GM19238 (cell line): ENCODE measurements at regions not wholly inside any gene's neighbourhood (a gene's known extent, or its start where the extent isn't known, plus 50 kb on each side); places are given as distances from the start of the nearest gene placed in this dataset.

Experiments
- DNase-seq: peaks from one replicate; pipeline ENCODE4 v3.0.0; 2011; ENCODE audit warnings: low spot score; ENCODE audit not compliant: insufficient read length

DNA sequence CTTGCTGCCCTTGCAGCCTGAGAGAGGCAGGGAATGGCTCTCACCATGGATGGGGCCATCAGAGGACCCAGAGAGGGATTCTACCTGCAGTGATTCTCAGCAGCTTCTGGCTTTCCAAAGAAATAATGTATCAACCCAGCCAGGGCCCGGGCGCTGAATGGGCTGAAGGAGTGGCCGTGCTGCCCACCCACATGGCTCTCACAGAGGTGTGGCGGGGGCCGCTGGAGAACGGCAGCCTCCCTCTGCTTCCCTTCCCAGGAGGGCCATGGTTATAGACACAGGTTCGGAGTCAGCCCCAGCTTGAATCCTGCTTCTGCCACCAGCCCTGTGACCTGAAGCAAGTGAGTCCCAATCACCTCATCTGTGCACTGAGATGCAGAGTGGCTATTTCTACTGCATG is 82.7 kb downstream of the THAP12 start:
- no peak for DNase-seq

DNA sequence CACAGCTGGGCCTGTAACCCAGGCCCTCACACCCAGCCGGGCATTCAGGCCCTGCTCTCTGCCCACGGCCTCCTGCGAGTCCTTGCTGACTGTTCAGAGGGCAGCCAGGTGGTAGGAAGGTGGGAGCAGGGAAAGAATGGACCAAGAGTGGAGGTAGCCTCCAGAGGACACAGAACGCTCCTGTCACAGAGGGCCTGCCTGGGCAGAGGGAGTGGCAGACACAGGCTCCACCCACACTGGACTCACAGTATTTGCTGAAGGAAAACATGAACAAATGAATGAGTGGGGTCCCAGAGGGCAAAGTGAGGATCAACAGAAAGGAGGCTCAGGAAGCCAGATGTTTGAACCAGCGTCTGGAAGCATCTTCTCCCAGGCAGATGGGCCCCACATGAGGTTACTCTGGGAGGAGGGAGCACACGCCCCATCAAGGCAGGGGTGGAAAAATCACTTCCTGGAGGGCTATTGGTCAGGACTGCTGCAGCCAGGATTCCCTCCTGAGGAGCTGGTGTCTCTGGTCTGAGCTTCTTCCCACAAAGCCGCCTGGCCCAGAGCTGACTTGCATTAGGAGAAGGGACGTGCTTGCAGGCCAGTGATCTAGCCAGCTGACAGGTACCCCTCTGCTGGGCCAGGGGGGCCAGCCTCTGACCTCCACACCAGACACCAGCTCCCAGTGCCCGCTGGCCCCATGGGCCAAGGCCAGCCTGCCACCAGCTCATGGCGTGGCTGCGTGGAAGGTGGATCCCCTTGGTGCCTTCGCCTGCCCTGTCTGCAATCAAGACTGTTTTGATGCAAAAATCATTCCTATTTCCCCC is 84.0 kb downstream of the THAP12 start:
- DNase-seq = no peak

DNA sequence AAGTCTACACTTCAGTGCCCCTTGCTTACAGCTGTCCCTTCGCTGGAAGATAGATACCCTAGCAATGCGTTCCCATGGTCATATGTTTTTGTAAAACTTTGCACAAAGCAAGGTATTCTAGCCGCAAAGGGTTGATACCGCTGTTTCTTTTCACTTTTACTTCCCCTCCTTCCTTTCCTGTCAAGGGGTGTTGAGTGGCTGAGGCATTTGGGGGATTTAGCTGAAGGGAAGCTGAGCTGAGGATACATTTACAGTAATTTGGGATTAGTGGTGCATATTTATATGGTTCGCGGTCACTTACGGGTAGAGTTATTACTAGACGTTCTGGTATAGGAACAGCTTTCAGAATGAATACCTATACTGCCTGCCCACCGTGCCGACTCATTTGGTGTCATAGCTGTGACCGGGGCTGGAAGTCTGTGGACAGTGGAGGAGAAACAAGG is 86.9 kb upstream of the WNT11 start:
- DNase-seq = peak; percentile 51

DNA sequence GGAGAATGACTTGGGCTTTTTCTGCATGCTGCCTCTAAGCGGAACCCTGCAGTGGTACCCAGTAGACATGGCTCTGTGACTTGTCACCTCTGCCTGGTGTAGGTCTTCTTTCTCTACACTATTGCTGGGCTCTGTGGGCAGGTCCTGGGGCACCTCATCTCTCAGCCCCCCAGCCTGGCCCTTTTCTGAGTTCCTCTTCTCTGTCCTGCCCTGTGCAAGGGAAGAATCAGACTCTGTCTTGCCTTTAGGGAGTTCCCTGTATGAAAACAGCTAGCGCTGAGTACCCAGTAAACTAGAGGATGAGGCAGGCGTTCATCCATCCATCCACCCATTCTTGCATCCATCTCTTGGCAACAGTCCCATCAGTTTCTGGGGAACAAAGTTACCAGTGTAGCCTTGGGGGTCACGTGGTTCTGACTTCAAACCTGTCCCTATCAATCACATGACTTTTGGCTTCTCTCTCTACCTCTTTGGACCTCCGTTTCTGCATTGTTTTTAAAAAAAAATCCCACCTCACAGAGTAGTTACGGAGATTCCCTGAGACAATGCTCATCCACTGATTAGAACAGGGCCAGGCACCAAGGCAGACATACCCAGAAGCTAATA is 86.4 kb upstream of the WNT11 start:
- no peak for DNase-seq

DNA sequence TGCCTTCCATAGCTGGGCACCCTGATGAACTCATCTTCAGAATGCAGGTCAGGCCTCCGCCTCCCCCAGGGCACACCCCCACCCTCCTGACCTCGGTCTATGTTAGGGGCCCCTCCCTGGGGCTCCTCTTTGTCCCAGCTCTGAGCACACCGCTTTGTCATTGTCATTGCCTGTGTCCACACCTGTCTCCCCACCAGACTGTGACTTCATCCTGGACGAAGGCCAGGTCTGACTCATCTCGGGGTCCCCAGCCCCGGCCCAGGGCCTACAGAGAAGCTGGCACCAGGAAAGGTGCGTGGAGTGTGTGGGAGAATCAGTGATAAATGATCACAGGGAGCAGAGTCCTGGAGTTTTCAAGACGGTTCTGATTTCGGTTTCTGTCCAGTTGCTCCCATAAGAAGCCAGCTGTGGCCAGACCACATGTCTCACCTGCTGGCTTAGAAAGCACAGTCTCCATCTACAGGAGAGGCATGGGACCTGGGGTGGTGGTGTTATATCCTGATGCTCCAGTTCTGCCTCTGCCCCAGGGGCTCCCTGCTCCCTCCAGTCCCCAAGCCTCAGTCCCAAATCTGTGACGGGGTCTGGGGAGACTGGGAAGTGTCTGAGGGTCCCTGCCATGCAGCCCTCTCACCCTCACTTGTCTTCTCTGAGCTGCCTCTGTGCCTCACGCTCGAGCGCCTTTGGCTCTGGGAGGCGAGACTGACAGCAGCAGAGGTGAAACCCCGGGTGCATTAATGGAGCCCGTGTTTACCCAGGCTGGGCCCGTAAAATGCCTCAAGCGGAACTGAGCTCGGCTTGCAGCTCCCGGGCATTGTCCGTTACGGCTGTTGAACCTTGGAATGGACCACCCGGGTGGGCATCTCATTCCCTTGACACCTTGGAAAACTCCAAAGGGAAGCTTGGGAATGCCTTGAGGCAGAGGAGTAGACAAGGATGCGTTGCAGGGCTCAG is 85.5 kb upstream of the WNT11 start:
- DNase-seq = no peak

DNA sequence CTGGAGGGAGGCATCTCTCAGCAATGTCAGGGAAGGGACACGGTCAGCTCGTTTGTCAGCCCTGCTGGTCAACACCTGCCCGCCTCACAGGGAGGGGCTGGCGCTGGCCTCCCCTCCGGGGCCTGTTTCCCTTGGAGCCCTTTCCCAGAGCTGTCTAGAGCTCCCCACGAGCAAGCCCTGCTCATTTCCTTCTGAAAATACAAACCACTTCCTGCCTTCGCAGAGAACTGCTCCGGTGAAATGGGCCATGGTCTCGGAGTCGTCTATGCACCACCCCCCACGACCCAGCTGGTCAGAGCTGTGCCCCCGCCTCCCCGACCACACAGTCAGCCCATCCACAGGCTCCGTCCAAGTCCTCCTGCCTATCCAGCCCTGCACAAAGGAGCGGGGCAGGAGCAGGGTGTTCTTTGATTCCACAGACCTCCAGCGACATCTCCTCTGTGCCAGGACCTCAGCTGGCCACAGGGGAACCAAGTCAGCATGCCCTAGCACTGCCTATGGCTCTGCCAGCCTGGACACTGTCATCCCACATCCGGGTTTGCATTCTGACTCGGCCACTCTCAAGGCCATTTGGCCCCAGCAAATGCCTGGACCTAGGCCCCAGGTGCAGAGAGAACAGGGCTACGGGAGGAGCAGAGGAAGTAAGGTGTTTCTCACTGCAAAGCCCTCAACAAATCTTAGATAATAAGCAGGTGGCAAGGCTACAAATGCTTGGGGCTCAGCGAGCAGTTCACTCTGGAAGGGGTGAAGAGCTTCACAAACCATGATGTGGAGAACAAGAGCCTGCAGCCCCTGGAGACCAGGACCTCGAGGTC is 82.1 kb upstream of the WNT11 start:
- DNase-seq = no peak

DNA sequence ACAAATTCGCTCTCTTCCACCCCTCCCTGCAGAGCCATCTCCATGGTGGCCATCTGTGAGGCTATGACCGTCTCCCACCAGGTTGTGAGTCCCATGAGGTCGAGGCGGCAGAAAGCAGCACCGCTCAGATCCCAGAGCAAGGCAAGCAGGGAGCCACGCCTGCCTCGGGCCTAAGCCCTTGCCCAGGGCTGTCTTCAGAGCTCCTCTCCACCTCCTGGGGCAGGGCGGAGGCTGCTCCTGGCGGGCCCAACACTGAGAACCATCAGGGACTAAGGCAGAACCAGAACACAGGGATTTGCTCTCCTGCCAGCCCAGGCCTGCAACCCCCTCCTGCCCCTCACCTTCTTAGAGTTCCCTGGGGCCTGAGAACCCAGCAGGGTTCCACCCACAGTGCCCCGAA is 80.9 kb upstream of the WNT11 start:
- no peak for DNase-seq

DNA sequence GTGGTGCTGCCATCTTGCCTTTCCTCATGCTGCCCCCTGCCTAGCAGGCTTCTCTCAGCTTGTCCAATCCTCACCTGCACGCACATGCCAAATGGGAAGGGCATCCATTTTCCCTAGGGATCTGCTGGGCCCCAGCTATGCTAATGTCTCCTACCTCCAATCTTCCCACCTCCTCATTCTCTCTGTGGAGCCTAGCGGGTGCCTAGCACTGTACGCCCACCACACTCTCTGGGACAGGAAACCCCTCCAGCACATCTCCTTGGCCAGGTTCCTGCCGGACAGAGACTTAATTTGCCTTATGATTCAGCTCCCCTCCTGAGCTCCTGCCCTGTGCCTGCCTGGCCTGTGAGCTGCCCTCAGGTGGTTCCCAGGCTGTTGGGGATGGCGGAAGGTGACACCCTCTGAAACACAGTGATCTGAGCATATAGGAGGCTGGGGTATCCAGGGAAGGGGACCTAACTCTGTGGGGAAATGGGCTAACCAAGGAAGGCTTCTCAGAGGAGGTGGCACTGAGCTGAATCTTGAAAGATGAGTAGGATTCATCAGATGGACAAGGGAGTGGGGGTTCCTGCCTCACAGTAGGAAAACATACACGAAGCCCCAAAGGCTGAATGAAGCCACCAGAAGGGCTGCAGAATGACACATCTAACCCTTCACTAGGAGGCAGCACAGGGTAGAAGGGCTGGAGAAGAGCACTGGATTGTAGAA is 79.2 kb upstream of the WNT11 start:
- no peak for DNase-seq

DNA sequence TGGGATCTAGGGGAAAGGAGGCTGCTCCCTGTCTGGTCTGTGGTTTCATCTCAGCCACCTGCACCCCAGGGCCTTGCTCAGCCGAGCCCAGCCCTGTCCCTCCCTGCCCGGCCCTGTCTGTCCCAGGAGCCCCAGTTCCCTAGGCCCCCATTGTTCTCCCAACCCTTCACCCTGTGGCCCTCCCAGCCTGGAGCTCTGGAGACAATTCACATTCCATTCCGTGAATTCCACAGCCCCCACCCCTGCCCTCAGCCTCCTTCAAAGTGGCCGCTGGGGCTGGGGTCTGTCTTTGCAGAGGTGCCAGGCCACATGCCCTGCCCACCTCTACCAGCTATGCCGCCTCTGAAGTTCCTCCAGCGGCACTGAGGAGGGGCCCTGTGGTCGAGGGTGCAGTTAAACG is 77.9 kb upstream of the WNT11 start:
- no peak for DNase-seq

DNA sequence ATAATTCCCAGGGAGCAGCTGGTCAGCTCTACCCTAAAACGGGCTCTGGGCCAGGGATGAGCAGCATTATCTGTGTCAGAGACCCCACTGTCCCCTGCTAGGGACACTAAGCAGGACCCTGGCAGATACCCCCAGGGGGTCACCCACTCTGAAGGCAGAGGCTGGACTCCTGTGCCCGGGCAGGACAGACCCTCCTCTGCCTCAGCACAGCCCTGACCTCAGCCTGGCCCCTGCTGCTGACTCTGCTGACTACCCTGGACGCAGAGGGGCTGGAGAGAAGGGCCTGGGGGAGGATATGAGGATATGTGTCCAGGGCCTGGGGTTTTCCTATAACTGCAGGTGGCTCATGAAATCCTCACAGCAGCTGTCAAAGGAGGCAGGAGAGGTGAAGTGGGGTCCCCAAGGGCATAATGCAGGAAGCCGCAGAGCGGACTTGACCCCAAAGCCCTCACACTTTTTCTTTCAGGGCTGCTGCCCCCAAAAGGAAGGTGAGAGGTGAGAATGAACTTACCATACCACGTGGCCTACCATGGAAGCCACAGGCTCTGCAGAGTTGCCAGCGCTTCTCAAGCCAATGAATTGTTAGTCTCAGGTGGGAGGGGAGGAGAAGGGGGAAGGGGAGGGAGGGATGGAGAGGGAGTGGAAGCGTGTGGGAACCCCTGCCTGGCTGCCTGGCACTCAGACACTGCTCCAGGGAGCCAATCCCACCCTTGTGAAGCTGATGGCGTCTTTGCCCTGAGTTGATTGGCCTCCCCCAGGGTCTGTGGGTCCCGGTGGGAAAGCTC is 76.7 kb upstream of the WNT11 start:
- no peak for DNase-seq

DNA sequence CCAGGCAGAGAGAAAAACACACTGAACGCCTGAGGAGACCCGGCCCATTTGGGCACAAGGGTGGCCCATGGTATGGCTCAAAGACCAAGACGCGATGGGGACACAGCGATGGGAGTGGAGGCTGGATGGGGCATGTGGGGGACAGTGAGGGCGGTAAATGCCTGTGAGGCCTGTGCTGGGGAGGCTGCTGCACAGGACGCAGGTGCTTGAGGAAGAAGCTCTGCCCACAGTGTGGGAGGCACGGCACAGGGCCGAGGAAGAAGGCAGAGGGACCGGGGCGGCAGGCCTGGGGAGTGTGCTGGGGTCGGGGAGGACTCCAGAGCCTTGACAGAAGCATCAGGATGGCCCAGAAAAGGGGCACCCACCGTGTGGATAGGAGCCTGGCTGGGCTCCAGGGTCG is 75.9 kb upstream of the WNT11 start:
- no peak for DNase-seq

DNA sequence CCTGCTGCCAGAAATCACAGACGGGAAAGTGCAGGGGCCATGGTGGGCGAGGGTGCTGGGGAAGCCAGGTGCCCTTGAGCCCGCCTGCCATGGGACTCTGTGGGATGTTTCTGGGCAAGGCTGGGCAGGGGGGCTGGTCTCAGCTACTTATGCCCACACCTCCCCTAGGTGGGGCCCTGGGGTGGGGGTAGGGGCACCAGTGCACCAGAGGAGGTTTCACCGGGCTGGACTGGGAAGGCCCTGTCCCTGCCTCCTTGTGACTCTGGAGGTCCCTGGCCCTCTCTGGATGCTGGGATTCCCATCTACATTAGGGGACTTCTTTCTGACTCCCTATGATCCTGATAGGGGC is 75.2 kb upstream of the WNT11 start:
- DNase-seq = no peak

DNA sequence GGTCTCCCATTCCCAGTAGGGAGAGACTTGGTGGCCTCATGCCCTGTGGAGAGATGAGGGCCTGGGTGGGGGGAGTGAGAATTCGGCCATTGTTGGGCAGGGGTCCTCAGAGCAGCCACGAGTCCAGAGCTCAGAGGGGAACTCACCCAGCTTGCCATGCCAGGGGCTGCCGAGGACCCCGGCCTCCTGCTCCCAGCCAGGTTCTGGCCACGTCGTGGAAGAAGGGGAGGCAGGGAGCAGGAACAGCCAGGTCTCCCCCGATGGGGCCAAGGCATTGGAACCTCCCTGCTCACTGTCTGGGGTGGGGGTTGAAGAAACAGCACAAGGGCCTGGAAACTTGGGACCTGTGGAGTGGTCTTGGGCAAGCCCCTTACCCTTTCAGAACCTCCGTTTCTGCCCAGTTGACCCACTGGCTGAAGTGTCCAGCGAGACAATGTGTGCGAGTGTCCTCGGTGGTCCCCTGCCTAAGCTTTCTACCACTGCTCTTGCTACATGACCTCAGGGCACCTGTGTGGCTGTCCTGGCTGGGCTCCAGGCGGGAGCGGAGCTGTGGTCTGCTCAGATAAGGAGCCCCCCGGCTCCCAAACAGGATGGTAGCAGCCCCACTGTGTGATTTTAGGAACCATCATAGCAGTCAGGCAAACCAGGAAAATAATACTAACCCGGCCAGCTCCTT is 74.7 kb upstream of the WNT11 start:
- no peak for DNase-seq

DNA sequence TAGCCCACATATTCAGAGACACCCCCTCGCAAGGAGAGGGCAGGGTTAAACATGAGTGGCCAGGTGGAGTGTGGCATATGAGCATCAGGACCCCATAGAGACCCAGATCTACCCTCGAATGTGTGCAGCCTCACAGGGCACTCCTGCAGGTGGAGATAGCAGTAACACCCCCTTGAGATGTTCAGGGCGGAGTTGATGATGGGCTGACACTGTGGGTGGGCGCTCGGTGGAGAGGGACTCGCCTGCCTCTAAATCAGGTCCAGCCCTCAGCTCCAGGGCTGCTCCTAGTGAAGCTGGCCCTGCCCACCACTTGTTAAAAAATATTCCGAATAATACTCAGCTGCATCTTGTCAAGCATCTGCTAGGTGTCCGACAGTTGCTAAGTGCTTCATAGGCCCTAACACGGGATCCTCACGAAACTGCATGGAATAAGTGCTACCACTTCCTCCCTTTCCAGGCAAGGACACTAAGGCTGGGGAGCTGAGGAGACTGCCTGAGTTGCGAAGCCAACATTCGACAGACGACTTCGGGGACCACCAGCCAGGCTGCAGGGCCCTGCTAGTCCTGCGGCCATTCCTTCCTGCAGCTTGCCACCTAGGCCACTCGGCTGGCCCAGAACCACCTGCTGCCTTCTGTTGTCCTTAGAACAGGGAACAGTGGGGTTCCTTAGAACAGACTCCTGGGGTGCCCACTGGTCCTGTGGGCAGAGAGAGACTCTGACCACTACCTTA is 74.0 kb upstream of the WNT11 start:
- no peak for DNase-seq

DNA sequence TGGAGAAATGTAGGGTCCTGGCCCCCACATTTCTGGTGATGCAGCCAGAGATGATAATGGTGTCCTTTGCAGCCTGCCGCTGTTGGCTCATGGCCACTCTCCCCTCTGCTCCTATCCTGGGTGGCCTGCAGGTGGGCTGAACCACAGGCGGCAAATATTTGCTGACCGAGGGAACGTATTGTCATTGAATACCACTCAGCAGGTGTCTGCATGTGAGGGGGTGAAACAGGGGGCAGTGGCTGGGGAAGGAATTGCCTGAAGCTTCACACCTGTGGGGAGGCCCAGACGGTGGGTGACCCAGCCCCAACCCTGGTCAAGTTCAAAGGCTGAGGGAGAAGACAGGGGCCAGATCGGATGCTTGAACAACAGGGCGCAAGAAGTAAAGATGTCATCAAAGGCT is 73.3 kb upstream of the WNT11 start:
- no peak for DNase-seq

DNA sequence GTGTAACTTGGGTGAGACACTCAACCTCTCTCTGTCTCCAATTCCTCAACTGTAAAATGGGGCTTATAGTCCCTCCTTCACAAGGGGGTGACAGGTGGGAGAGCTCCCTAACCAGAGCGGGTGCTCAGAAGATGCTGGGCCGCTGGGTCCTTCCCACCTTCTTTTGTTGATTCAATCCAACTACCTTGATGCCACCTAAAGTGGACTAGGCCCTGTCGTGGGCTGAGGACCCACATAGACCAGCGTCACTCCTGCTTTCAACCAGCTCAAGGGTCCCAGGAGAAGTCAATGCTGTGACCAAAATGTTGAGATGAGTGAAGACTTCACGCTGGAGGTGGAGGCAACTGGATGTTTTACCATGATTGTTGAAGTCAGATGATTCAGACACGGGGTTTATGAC is 72.7 kb upstream of the WNT11 start:
- no peak for DNase-seq

DNA sequence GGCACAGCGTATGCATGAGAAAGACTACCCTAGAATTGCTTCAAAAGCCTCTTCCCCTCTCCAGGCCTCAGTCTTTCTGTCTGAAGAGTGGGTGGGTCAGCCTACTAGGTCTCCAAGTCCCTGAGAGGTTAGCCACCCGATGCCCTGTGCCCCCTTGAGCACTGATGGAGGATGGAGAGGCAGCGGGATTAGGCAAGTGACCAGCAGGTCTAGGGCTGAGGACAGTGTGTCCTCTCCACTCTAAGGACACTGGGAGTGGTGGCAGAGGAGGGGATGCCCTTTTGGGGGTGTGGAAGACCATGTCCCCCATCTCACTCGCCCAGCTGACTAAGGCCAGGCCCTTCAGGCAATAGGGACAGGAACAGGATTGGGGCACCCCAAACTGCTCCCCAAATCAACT is 72.2 kb upstream of the WNT11 start:
- no peak for DNase-seq

DNA sequence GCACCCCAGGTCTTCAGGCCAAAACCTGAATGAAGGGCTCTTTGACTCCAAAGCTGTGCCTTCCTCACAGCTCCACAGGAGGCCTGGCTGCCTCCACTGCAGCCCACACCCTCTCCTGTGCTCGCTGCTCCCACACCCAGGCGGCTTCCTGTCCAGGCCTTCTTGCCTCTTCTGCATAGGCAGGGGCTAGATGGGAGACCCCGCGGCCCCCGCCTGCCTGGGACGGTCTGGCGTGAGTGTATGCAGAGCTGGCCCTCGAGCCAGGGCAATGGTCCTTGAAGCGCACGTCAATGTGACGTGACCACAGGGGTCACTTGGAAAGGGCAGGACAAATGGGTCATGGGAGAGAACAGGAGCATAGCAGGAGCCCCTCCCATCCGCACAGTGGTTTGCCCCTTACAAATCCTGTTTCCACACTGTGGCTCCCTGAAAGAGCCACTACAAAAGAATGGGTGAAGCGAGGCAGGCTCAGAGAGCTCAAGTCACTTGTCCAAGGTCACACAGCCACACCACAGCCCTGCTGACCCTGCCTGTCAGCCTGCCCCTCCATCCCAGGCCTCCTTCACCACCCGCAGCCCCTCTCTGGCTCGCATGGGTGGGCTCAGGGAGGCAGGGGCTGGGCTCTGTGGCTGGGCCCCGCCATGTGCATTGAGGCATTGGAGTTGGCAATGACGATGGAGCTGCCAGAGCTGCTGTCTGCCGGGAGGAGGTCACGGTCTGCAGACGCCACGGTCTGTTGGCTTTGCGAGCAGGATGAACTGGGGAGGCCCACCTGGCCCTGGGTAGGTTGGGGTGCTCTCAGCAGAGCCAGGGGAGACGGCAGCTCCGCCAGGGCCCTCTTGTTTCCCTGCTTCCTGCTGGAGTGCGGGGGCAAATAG is 71.2 kb upstream of the WNT11 start:
- DNase-seq = no peak
